ENCODE measurements at regions not wholly inside any gene's neighbourhood (a gene's known extent, or its start where the extent isn't known, plus 50 kb on each side); places are given as distances from the start of the nearest gene placed in this dataset.

DNA sequence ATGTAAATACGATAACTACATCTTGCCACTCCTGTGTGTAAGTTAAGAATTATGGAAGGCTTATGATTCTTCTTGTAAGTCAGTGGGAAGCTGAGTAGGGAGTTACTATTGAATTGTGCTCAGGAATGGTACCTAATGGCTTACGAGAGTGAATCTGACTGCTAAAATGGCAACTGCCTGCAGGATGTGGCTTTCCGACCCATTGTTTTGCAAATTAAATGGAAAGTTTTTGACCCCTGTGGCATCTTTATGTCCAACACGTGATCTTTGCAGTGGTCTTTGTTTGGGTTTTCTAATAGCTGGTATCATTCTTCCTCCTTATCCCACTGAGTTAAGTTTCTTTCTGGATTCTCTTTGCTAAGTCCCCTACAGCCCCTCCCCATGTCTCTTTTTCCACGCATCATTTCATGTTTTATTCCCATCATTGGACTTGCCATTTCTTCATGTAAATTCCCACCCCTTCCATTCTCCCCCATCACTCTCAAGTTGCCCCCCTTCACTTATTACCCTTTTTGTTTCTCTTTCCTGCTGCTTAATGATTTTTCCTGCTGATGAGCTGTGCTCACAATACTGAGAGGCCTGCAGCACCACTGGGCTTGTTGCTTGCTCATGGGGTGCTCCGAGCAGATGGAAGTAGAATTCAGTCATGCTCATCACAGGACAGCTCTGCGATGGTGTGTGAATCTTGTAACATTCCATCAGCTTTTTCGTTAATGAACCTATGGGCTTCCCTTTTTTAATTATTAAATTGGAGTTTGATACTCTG, 428.2 kb upstream of the IL12A start:
- no peak for DNase-seq

DNA sequence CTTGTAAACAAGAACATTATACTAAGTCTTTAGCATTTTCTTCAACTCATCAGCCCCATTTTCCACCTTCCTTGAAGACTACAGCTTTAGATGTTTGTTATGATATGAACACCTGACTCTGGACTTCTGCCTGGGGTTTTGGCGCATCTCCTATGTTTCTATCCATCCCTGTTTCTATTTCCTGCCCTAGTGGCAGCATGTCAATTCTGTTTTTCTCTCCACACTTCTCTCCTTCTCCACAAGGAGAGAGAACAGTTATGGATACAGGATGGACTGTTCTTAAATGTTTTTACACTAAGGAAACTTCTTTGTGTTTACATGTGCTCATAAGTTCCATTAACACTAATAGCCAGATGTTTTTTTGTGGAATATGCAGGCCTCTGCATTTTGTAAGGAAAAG, 423.3 kb upstream of the IL12A start:
- no peak for DNase-seq

DNA sequence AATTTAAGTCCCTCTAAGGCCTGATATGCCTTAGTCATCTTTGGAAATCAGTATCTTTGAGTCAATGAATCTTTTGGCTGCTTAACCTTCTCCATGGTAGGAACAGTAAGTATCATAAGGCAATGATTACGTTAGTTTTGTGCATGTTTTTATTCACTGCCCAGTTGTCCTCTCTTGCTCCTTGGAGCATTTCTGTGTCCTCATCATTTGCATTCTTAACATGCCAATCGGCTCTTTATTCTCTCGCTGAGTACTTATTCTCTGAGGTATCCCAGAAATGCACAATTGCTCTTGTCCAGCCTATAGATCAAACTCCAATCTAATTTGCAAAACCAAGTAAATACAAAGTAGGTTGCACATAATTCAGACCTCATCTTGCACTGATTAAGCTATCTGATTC, 405.0 kb upstream of the IL12A start:
- DNase-seq: no peak

DNA sequence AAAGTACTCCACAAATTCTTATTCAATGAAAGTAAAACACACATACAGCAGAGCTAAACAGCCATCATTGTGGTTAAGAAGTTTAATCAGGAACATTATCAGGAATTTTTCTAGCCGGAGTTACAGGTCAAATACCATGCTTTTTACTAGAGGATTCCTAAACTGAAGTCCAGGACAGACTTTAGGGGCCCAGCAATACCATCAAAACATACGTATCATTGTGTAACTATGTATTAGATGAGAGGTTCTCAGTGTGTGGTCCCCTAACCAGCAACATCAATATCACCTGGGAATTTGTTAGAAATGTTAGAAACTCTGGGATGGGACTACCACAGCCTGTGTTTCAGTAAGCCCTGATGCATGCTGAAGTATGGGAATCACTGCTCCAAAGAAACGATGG, 404.2 kb upstream of the IL12A start:
- DNase-seq: no peak

- DNase-seq: no peak
Measured at GRCh38 chr3:159586571-159587202, 401.9 kb upstream of the IL12A start.

DNA sequence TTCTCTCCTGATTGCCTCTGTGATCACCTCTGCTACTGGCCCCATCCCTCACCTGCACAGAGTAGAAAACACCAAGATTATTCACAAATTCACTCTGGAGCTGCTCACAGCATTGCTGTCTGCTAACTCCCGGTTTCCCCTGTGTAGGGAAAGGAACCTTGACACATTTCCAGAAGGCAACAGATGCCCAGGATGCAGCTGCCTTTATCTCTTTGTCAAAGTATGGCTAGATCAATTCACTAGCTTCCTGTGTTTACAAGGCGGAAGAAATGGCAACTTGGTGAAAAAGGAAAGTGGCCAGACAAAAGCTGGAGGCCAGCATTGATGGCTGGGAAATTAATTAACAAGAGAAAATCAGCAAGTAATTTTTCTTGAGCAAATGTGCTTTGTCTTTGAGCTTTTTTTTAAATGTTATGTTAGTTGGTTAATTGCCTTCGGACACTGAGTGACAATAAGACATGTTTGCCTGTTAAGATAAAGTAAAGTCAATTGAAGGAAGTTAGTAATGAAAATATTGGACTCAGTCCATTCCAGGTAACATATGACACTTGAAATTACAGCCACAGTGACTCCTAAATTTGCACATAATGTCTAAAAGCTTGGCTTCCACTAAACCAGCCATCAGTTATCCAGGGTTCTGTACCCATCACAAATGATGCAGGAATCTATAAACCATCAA, 394.6 kb upstream of the IL12A start:
- DNase-seq: no peak

DNA sequence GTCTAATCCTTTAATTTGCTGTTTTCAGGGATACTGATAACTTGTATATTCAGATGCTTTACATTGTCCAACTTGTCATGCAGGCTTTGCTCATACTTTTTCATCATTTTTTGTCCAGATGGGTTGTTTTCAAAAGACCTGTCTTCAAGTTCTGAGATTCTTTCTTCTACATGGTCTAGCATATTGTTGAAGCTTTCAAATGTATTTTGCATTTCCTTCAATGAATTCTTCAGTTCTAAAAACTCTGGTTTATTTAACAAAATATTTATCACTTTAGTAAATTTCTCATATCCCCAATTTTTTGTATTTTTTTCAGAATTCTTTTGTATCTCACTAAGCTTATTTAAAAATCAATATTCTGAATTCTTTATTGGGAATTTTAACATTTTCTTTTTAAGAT, 388.3 kb upstream of the IL12A start:
- DNase-seq: no peak

DNA sequence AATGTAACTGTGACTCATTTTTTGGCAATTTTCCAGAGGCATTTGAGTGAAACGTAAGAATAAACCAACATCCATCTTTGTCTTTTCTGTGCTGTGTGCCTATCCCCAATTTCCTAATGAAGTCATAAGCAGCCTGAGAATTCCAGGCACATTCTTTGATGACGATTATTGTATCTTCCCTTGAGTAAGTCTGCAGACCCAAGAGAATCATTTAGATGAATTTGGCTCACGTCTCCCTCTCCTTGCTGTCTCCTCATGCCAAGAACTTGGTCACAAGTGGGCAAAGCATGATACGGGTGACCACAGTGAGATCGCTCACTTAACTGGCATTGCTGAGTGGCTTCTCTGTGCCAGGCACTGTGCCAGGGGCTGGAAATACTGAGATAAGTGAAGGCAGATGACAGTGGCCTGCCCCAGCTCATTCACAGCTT, 384.5 kb upstream of the IL12A start:
- DNase-seq: no peak

GRCh38 chr3:159605101-159605500, 383.5 kb upstream of the IL12A start:
- no peak for DNase-seq

DNA sequence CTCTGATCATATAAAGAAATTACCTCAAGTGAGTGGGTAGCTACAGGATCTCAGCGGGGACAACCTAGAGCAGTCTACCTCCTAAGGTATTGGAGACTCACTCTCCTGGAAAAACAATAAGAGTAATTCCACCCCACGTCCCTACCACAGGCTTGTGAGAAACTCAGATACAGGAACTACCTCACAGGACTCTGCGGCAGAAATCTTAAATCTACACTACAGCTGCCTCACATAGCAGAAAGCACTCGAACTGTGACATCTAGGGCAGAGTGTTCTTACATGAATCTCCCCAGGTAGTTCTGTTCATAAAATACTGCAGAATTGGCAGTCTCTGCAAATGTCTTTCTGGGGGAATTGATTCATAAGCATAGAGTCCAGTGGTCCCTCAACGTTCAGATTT, 382.9 kb upstream of the IL12A start:
- DNase-seq: no peak

DNA sequence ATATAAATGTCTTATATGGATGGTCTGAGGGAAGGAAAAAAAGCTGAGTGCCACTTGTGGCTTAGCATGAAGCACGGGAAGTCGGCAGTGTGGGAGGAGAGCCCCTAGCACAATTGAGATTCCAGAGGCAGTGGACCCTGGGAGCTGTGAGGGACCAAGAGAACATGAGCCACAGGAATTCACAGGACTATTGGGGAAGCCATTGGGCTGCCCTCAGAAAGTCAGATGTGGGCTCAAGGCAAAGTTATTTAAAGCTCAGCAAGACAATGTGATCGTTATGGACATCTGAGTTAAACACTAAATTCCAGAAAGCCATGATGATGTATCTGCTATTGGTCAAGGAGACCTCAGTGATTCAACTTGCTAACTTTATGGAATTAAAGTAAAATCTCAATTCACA, 380.8 kb upstream of the IL12A start:
- DNase-seq: no peak

- DNase-seq: no peak
Measured at GRCh38 chr3:159608311-159608710, 380.3 kb upstream of the IL12A start.

GRCh38 chr3:159609625-159610024, 379.0 kb upstream of the IL12A start:
- no peak for DNase-seq

DNA sequence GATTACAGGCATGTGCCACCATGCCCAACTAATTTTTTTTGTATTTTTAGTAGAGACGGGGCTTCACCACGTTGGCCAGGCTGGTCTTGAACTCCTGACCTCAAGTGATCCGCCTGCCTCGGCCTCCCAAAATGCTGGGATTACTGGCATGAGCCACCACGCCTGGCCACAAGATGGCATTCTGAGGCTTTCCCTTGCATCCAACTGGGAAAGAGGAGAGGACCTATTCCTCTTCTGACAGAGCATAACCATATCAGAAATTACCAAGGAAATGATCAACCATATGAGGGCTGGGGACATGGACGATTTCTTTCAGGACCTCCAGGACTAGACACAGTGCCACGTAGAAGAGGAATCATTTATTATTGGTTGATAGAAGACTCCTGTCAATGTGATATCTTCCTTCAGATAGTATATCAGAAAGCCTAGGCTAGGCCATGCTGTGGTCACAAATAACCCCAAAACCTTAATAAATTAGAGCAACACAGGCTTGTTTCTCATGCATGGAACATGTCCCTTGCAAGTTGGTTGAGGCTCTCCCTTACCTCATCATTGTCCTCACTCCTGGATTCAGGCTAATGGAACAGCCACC, 372.3 kb upstream of the IL12A start:
- peak; percentile 16 for DNase-seq

- no peak for DNase-seq
Measured at GRCh38 chr3:159619341-159619885, 369.2 kb upstream of the IL12A start.

- no peak for DNase-seq
Measured at GRCh38 chr3:159620281-159620680, 368.4 kb upstream of the IL12A start.

- no peak for DNase-seq
Measured at GRCh38 chr3:159620873-159621272, 367.8 kb upstream of the IL12A start.

DNA sequence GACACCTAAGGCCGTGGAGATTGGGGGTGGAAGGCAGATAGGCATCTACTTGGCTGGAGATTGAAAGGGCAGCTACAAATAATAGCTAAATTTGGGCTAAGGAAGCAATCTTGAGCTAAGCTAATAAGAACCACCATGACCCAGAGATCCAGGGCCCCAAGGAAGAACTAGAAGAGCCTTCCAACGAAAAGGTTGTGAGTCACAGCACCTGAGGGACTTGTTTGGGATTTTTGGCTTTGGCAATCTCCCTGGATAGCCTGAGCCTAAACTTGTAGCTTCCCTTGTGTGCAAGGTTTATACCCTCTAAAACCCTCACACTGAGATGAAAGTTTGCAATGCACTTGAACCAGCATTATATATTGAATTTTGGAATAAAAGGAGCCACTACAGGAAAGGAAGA, 364.0 kb upstream of the IL12A start:
- no peak for DNase-seq

GRCh38 chr3:159625594-159625993, 363.0 kb upstream of the IL12A start:
- no peak for DNase-seq

GRCh38 chr3:159626598-159626997, 362.0 kb upstream of the IL12A start:
- no peak for DNase-seq

- no peak for DNase-seq
Measured at GRCh38 chr3:159627229-159627628, 361.4 kb upstream of the IL12A start.

GRCh38 chr3:159627634-159628033, 361.0 kb upstream of the IL12A start:
- no peak for DNase-seq

DNA sequence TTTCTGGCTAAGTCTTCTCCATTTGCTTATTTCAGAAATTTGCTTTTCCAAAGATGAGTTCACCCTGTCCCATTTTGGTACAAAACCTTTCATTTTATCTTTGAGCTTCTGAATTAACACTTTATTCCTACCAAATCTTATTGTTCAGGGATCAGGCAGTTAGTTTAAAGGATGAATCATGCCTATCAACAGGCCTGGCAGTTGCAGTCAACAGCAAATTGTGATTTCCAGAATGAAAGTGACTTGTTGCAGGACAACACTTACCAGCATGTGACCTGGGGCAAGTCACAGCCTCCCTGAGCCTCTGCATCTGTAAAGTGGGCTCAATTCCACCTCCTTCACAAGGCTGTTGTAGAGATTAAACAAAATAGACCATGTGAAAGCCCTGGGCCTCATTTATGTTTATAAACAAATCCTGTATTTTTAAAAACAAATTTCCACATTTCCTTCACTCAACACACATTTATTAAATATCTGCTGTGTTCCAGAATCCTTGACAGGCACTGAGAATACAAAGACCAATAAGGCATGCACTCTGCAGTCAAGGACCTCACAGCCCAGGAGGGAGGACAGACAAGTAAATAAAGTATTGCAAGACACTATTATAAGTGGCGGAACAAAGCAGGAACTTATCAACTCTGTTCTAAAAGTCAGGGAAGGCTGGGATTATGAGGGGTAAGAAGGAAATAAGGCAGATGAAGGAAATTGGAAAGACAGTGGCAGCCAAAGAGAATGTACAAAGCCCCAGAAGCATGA, 359.1 kb upstream of the IL12A start:
- no peak for DNase-seq
